Upper lobe of left lung (tissue), 4 donors: ENCODE measurements at regions not wholly inside any gene's neighbourhood (a gene's known extent, or its start where the extent isn't known, plus 50 kb on each side); places are given as distances from the start of the nearest gene placed in this dataset.

Experiments used
- CTCF ChIP-seq, 6 experiments: fragments of 450-650 bp in 4 of 6; fragments of 200-600 bp in 2 of 6; sonication (generic) in 2 of 6; IDR thresholded peaks; one replicate each; pipeline ENCODE4 v1.5.1; 2016 to 2019; ENCODE audit warnings: antibody characterized with exemption in 6 of 6
- EP300 ChIP-seq, 4 donors: sonication (generic); formaldehyde crosslinking; IDR thresholded peaks; one replicate each; pipeline ENCODE4 v1.5.1; 2017; ENCODE audit warnings: antibody characterized with exemption in 4 of 4, control low read depth in 2 of 4
- POLR2A ChIP-seq, 4 donors: fragments of 450-650 bp; IDR thresholded peaks; one replicate each; pipeline ENCODE4 v1.5.1; 2016 to 2017; ENCODE audit warnings: antibody characterized with exemption in 4 of 4, mild to moderate bottlenecking in 2 of 4

- TF ChIP-seq CTCF (IDR thresholded peaks at IDR 0.05), result no peak
- no peak for TF ChIP-seq POLR2A (IDR thresholded peaks at IDR 0.05)
- no peak for TF ChIP-seq EP300 (IDR thresholded peaks at IDR 0.05)
Observed at GRCh38 chr7:52498366-52498765, 537.1 kb upstream of the POM121L12 start.
